NB4 (cell line): ENCODE measurements at regions not wholly inside any gene's neighbourhood (a gene's known extent, or its start where the extent isn't known, plus 50 kb on each side); places are given as distances from the start of the nearest gene placed in this dataset.
"Not testable (repeated sequence)": the region's sequence is repeated elsewhere in the genome, so short reads cannot be mapped to it uniquely, and the experiment has no call there.

Source experiments
- DNase-seq: peaks from one replicate; pipeline ENCODE4 v3.0.0; 2010; ENCODE audit warnings: low read depth
- H3K4me3 ChIP-seq: one replicate; pipeline ENCODE4 v1.5.1; 2011; ENCODE audit warnings: mild to moderate bottlenecking, low read depth, low read length, moderate library complexity
- CTCF ChIP-seq: IDR thresholded peaks from one replicate; pipeline ENCODE4 v1.5.1; 2012; ENCODE audit warnings: low read depth, low read length
- MYC ChIP-seq: IDR thresholded peaks from 2 replicates; pipeline ENCODE4 v1.6.1; 2011; ENCODE audit warnings: low read depth, low read length
- POLR2A ChIP-seq: IDR thresholded peaks from 2 replicates; pipeline ENCODE4 v1.6.1; 2011; ENCODE audit warnings: mild to moderate bottlenecking; ENCODE audit not compliant: insufficient read length; ENCODE audit errors: extremely low read depth
- TF ChIP-seq, protein P1 (sequence below): IDR thresholded peaks from 2 replicates; pipeline ENCODE4 v1.6.1; 2011; ENCODE audit warnings: low read depth, low read length

- TF ChIP-seq POLR2A (no peak), MYC (no peak)
- no peak for DNase-seq
- H3K4me3 ChIP-seq: no peak overlapping the region
These were observed 70.3 kb downstream of the UNCX start for GRCh38 chr7:1302936-1303335.

GRCh38 chr7:1304011-1304410 lies 71.3 kb downstream of the UNCX start:
- not testable (repeated sequence) for DNase-seq, H3K4me3 ChIP-seq

DNA sequence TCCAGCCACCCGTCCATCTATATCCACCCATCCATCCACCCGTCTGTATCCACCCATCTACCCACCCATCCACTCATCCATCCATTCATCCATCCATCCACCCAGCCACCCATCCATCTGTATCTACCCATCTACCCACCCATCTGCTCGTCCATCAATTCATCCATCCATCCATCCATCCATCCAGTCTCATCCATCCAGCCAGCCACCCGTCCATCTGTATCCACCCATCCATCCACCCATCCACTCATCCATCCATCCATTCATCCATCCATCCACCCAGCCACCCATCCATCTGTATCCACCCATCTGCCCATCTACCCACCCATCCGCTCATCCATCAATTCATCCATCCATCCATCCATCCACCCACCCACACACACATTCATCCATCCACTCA lies 73.2 kb downstream of the UNCX start:
- no peak overlapping the region for H3K4me3 ChIP-seq
- TF ChIP-seq CTCF (no peak), POLR2A (no peak), MYC (no peak)
- TF ChIP-seq, protein P1, sequence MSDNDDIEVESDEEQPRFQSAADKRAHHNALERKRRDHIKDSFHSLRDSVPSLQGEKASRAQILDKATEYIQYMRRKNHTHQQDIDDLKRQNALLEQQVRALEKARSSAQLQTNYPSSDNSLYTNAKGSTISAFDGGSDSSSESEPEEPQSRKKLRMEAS: no peak
- no peak for DNase-seq

GRCh38 chr7:1307828-1308227 lies 75.2 kb downstream of the UNCX start:
- no peak for DNase-seq
- H3K4me3 ChIP-seq: no peak overlapping the region
- TF ChIP-seq CTCF: no peak
- TF ChIP-seq, protein P1: no peak
- no peak for TF ChIP-seq POLR2A
- TF ChIP-seq MYC: no peak

- no peak overlapping the region for H3K4me3 ChIP-seq
- no peak for DNase-seq
- TF ChIP-seq, protein P1: no peak
- TF ChIP-seq MYC: no peak
- TF ChIP-seq POLR2A: no peak
- TF ChIP-seq CTCF: no peak
These were observed 76.6 kb downstream of the UNCX start for GRCh38 chr7:1309290-1309689.

DNA sequence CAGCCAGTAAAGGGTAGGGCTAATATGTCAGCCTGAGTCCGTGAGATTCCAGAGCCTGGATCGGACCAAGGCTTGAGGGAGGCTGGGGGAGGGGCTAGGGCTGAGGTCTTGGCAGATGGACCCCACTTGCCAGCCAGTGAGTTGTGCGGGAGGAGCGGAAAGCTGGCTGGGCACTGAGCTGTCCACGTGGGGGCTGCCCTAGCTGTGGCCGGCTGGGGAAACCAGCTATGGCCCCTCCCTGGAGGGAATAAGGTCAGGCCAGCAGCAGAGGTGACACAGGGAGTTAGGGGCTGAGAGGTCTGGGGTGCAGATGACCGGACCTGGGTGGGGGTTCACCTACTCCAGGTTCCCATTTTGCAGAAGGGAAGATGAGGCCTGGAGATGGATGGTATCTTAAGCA lies 77.3 kb downstream of the UNCX start:
- no peak for DNase-seq
- H3K4me3 ChIP-seq: no peak overlapping the region
- TF ChIP-seq CTCF (no peak), POLR2A (no peak), MYC (no peak)
- TF ChIP-seq, protein P1: no peak

GRCh38 chr7:1310936-1311335 lies 78.3 kb downstream of the UNCX start:
- DNase-seq: no peak
- H3K4me3 ChIP-seq: no peak overlapping the region
- TF ChIP-seq, protein P1: no peak
- no peak for TF ChIP-seq CTCF
- TF ChIP-seq POLR2A: no peak
- TF ChIP-seq MYC: no peak
